Activated CD8-positive, alpha-beta memory T cell treated with anti-CD3 and anti-CD28 coated beads for 1 hour (primary cell): ENCODE measurements at regions not wholly inside any gene's neighbourhood (a gene's known extent, or its start where the extent isn't known, plus 50 kb on each side); places are given as distances from the start of the nearest gene placed in this dataset.
"Not testable (repeated sequence)": the region's sequence is repeated elsewhere in the genome, so short reads cannot be mapped to it uniquely, and the experiment has no call there.

Experiments used
- DNase-seq, 2 donors: peaks; one replicate each; pipeline ENCODE4 v3.0.0-alpha.2; 2020; ENCODE audit warnings: low read depth in 1 of 2; ENCODE audit errors: extremely low read depth in 1 of 2

- no peak for DNase-seq
Observed at GRCh38 chr15:69704229-69704628, 251.6 kb downstream of the RPLP1 start.

- DNase-seq, result no peak
Observed at GRCh38 chr15:69704700-69705099, 252.1 kb downstream of the RPLP1 start.

- no peak for DNase-seq
Observed at GRCh38 chr15:69706353-69707097, 253.9 kb downstream of the RPLP1 start.

GRCh38 chr15:69707241-69707640 lies 254.6 kb downstream of the RPLP1 start:
- DNase-seq, result not testable (repeated sequence)

- not testable (repeated sequence) for DNase-seq
Observed at GRCh38 chr15:69708436-69709122, 256.0 kb downstream of the RPLP1 start.

- DNase-seq, result no peak
Observed at GRCh38 chr15:69712991-69713390, 260.4 kb downstream of the RPLP1 start.

- DNase-seq, result peak; percentile 40 to 42
Observed at GRCh38 chr15:69713726-69714559, 261.3 kb downstream of the RPLP1 start.

GRCh38 chr15:69715210-69715609 lies 262.6 kb downstream of the RPLP1 start:
- DNase-seq, result no peak

- no peak for DNase-seq
Observed at GRCh38 chr15:69718436-69718835, 265.8 kb downstream of the RPLP1 start.

GRCh38 chr15:69718916-69719315 lies 266.3 kb downstream of the RPLP1 start:
- no peak for DNase-seq

- DNase-seq, result peak; percentile 41 to 51
Observed at GRCh38 chr15:69719527-69720240, 267.1 kb downstream of the RPLP1 start.

GRCh38 chr15:69720536-69720935 lies 267.9 kb downstream of the RPLP1 start:
- DNase-seq, result no peak

GRCh38 chr15:69722924-69723323 lies 270.3 kb downstream of the RPLP1 start:
- no peak for DNase-seq

- DNase-seq, result no peak
Observed at GRCh38 chr15:69723404-69724096, 270.9 kb downstream of the RPLP1 start.

- DNase-seq, result no peak
Observed at GRCh38 chr15:69724333-69724732, 271.7 kb downstream of the RPLP1 start.

GRCh38 chr15:69725275-69725674 lies 272.7 kb downstream of the RPLP1 start:
- DNase-seq, result no peak

GRCh38 chr15:69725957-69726356 lies 273.3 kb downstream of the RPLP1 start:
- DNase-seq, result no peak

- no peak for DNase-seq
Observed at GRCh38 chr15:69727121-69727924, 274.7 kb downstream of the RPLP1 start.

- DNase-seq, result peak; percentile 51 to 66
Observed at GRCh38 chr15:69729167-69729748, 276.6 kb downstream of the RPLP1 start.
